GM21423 (cell line): ENCODE measurements at regions not wholly inside any gene's neighbourhood (a gene's known extent, or its start where the extent isn't known, plus 50 kb on each side); places are given as distances from the start of the nearest gene placed in this dataset.

Source experiments
- ATAC-seq: cut with Tn5 transposase; IDR thresholded peaks from one replicate; pipeline ENCODE4 v1.9.1; 2021; ENCODE audit warnings: mild to moderate bottlenecking, moderate library complexity; ENCODE audit not compliant: unreplicated experiment

DNA sequence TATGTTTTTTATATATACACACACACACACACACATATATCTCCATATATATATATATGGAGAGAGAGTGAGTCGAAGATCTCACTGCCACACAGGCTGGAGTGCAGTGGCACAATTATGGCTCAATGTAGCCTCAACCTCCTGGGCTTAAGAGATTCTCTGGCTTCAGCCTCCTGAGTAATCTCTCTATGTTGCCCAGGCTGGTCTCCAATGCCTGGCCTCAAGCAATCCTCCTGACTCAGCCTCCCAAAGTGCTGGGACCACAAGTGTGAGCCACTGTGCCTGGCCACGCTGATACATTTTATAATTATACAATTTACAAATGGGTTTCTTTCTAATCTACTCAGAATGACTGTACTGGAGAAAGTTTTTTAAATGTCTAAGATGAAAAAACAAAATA lies 664.2 kb downstream of the PTPRC start:
- ATAC-seq = no peak

DNA sequence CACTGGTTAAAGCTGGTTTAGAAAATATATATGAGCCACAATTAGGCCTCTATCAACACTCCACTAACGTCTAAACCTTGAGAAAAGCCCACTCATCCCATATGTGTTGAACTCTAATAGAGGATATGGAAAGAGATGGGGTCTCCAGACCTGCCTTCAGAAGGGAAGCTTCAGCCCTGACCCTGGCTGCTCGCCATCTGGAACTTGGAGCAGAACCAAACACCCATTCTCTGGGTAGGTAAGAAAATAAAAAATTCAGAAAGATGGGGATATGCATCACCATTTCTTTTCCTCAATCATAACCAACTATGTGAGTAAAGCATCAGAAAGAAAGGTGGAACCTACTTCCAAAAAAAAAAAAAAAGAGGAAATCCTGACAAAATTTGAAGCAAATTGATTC lies 666.2 kb downstream of the PTPRC start:
- ATAC-seq = no peak

DNA sequence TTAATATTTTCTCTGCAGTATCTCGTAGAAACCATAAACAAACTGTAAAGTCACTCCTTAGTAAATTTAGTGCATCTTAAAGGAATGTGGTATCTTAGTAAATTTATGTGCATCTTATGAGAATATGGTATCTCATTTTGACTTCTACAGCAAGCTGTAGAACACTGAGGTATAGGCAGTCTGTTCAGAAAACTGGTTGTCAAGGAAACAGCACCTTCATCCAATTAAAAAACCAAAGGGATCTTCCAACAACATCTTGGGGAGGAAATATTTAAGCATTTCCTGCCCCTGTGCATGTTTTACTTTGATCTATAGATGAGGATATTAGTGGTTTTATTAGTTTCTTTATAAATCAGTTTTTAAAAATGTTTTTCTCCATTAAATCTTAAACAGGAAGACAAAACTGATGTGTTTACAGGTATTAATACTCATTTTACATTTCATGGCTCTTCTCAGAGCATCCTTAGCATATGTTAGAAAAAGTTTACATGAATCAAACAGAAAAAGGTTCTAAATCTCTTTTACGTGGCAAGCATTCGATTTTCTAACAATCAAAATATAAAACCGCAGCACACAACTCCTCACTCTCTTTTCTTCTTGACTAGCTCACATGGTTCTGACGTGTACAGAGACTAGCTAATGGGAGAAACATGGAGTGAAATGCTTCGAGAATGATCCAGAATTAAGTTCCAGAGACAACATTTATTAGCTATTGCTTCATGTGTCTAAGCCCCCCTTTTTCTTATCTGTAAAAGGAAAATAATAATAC lies 668.8 kb downstream of the PTPRC start:
- ATAC-seq = no peak

DNA sequence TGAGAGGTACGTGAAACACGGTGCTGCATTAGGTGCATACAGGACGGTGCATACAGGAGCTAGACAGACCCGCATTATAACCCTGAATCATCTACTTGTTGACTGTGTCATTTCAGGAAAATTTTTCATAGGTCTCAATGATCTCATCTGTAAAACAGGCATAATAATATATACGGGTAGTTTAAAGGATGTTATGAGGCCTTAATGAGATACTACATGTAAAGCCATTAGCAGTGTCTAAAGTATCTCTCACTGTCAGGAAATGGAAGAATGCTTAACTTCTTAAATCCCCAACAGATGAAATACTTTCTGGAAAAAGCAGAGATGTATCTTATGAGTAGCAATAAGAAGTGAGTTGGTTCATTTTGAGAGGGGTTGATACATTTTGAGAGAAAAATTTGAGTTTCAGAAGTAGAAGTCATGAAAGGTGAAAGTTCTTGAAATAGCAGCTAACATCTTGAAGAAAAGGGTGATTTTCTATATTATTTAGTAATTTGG lies 669.6 kb downstream of the PTPRC start:
- no peak for ATAC-seq

DNA sequence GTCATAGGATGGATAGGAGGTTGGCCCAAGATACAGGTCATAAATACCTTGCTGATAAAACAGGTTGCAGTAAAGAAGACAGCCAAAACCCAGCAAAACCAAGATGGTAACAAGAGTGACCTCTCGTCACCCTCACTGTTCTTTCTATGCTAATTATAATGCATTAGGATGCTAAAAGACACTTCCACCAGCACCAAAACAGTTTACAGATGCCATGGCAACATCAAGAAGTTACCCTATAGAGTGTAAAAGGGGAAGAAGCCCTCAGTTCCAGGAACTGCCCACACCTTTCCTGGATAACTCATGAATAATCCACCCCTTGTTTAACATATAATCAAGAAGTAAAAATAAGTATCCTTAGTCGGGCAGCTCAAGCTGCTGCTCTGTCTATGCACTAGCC lies 671.9 kb downstream of the PTPRC start:
- ATAC-seq = no peak

DNA sequence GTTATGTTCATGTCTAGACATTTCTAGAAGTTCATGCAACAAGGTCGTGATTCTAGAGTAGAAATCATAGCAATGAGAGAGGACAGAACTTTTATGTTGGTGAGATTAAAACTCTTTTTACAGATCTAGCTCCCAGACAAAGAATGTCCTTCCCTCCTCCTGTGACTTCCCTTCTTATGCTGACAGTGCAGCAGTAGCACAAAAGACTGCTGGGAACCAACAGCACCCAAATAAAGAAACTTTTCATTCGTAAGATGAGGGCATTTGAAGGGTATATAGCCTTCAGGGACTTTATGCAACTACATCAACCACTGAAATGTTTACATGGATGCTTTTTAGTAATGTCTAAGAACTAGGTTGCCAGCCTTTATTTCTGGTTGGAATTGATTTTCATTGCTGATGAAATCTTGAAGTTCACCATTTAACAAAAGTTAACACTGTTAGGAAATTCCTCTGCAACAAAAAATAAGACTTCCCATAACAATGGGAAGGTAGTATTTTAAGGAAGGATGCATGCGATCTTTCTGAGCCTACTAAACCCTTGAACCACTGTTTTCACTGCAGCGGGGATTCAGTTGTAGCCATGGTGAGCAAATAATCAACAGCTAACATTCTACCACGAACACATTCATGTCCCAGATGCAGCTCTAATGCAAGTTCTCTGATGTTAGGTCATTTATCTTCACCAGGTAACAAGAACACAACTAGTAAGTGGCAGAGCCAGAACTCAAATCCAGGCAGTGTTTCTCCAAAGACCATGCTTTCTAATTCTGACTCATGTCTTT lies 672.8 kb downstream of the PTPRC start:
- ATAC-seq = no peak

DNA sequence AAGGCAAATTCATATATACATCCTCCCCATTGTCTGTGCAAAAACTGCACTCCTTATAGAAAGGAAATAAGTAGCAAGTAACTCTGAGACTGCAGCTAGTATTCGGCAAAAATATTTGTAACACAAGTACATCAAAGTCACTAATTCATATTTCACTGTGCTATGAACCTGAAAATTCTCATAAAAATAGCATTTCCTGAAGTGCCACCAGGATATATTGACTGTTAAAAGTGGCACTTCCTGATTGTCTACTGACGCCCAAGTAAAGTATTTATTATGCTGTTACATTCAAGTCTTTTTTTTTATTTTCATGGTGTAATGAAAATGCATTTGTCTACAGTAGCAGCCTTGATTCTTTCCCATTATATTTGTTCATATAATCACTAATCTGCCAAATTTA lies 673.8 kb downstream of the PTPRC start:
- ATAC-seq = no peak

DNA sequence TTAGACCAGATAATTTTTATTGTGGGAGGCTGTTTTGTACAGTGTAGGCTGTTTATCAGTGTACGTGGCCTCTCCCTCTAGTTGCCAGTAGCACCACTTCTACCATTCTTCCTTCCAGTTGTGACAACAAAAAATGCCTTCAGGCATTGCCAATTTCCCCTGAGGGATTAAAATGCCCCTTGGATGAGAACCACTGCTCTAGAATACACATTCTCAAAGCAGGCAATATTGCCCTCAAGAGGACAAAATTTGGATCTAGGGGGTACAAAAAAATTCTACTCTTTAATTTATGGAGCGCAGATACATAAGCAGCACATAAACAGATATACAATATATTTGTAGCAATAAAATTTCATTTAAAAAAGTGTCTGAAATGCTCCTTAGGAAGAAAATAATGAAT lies 674.6 kb downstream of the PTPRC start:
- ATAC-seq = no peak

DNA sequence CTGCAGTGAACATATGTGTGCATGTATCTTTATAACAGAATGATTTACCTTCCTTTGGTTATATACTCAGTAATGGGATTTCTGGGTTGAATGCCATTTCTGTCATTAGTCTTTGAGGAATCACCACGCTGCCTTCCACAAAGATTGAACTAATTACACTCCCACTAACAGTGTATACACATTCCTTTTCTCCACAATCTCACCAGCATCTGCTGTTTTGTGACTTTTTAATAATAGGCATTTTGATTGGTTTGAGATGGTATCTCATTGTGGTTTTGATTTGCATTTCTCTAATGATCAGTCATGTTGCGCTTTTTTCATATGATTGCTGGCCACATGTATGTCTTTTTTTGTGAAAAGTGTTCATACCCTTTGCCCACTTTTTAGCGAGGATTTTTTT lies 680.5 kb downstream of the PTPRC start:
- no peak for ATAC-seq

DNA sequence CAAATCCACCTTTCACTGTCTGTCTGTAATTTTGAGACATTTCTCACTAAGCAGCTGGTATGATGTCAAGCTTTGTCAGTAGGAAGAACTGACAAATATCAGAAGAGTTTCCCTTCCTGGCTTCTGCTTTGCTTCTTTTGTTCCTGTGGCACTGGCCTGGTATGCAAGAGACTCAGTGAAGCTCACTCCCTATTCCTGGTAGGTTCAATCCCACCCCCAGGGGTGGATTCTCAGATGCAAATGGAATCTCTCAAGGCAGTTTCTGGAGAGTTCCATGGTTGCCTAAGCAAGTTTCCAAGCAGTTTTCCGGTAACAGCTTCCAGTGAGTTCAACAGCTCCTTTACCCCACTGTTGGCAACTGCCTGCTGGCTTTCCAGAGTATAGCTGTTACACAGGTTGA lies 683.4 kb downstream of the PTPRC start:
- ATAC-seq = no peak

DNA sequence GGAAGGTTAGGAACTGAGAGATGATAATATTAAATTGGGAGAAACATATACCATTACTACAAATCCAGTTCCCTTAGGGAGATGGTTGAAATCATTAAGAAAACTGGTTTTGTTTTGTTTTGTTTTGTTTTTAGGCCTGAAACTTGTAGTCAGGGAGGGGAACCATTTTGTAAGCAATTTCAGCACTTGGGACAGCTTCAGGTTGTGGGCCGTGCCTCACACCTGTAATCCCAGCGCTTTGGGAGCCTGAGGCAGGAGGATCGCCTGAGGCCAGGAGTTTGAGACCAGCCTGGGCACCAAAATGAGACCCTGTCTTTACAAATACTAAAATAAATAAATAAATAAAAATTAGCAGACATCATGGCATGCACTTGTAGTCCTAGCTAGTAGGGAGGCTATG lies 694.3 kb upstream of the NR5A2 start:
- ATAC-seq = no peak

DNA sequence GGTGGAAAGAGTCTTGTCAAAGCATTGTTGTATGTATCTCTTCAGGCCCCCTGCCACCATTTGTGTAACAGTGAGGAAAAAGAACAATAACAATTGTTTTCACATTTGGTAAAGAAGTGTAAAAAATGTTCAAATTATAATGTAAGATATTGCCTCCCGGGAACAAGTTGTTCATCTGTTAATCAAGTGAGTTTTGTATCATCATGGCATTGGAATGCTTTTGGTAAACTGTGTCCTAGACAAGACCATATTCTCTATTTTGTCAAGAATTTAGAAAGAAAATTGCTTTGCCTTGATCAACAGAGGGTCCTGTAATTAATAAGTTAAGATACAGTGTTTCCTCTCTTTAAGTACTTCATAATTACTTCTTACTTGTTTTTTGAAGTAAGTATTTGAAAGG lies 692.0 kb upstream of the NR5A2 start:
- no peak for ATAC-seq

DNA sequence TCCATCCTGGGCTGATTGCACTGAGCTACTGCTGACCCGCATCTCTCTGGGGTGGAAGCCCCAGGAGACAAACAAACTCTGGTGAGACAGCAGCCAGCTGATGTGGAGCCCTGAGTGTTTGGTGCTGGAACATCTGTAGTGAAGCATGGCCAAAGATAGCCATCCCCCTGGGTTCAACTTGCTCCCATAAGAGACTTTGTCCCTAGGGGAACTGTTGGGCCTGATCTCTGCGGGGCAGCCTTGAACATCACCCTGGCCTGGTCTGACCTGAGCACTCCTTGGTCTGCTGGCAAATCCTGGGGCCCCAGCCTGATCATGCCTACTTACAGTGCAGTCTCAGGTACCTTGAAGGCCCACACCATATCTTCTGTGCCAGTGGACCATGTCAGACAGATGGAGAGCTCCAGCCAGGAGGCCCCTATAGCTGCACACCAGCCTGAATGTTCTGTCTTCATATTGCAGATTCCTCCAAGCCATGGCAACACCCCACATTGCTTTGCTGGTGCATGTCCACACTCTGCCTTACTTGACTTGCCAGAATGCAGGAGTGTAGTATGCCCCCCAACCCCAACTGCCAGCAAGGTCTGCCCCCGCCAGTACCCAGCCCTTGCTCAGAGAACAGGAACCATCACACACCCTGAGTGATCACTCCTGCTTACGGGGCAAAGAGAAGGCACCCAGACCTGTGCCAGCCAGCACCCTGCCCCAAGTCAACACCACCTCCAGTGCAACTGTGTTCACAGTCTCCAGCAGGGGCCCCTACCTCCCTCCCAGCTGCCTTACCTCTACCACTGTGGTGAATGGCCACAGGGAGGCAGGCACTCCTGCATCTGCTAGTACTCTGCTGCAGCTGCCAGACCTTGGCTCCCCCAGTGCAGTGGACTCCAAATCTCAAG lies 690.5 kb upstream of the NR5A2 start:
- ATAC-seq = no peak

DNA sequence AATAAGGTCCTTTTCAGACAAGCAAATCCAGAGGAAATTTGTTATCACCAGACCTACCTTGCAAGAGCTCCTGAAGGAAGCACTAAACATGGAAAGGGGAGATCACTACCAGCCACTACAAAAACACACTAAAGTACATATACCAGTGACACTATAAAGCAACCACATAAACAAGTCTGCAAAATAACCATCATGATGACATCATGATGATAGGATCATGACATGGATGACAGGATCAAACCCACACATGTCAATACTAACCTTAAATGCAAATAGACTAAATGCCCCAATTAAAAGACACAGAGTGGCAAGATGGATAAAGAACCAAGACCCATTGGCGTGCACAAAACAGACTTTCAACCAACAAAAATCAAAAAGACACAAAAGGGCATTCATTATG lies 688.8 kb upstream of the NR5A2 start:
- ATAC-seq = no peak

DNA sequence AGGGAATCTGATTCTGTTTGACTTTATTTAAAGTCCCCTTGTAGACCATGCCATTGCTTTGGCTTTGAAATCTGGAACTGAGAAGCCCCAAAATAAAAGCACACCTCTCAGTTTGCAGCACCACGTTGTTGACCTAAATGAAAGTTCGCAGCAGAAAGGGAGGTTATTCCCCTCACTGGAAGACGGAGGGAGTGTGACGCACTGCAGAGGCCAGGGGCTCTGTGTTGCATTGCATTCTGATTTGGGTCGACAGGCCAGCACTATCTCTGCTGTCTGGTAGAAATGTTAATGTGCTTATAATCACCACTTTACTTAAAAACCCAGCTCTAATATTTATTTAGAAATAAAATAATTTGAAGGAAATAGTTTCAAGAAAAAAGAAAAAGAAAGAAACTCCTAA lies 675.2 kb upstream of the NR5A2 start:
- ATAC-seq = no peak

DNA sequence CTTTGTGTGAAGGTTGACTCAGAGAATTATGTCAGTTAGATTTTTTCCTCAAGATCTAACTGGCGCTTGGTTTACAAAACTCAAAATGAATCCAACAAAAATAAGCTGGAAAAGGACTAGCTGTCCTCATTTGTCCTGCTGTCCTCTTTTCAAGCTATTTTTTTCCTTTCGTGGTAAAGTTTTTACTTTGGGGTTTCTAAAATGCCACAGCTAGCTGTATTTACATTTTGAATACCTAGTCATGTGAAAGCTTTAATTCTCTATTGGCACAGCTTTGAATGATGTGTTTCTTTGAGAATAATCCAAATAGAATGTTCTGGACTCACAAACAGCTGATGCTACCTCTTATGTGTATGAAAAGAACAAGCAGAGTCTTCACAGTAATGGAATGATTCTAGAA lies 673.6 kb upstream of the NR5A2 start:
- no peak for ATAC-seq

DNA sequence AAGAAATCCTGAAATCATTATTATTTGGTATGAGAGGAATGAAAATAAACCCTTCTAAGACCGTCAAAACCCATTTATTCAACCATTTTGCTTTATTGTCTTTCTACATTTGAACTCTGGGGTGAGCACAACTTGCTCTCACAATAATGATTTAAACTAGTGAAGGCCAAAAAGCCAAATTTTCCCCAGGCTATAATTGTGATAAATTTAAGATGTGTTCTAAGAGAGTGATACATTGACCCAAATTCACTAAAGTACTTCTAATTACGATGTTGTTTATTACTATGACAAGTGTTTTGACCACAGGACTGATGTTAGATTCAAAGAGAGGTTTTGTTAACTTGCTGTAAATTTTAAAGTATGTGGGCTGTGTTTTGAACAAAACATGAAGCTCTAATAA lies 670.9 kb upstream of the NR5A2 start:
- no peak for ATAC-seq

DNA sequence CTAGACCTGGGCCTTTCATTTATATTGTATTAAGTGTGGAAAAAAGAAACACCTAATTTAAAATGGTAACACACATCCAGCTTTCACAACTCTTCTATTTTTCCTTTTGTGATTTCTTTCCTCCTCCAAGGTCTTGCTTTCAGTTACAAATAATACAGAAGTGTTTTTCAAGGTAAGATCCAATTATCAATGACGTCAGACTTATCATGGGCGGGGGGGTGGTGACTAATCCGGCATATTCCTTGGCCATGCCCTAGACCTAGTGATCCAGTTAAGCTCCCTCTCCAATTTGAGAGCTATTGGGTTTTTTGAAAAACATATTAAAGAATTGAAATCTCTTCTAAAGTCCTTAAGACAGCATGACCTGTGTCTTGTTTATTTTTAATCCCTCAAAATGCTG lies 669.9 kb upstream of the NR5A2 start:
- no peak for ATAC-seq

DNA sequence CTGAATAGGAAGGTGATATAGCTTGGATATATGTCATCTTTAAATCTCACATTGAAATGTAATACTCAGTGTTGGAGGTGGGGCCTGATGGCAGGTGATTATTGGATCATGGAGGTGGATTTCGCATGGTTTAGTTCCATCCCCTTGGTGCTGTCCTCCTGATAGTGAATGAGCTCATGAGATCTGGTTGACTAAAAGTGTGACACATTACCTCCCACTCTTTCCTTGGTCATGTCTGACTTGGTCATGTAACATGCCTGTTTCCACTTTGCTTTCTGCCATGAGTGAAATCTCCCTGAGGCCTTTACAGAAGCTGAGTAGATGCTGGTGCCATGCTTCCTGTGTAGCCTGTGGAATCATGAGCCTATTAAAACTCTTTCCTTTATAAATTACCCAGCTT lies 664.5 kb upstream of the NR5A2 start:
- no peak for ATAC-seq

DNA sequence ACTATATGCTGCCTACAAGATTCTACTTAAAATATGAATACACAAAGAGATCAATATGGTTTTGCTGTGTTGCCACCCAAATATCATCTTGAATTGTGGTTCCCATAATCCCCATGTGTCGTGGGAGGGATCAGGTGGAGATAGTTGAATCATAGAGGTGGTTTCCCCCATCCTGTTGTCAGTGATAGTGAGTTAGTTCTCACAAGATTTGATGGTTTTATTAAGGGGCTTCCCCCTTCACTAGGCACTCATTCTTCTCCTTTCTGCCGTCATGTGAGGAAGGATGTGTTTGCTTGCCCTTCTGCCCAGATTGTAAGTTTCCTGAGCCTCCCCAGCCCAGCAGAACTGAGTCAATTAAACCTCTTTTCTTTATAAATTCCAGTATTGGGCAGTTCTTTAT lies 654.4 kb upstream of the NR5A2 start:
- ATAC-seq = no peak

DNA sequence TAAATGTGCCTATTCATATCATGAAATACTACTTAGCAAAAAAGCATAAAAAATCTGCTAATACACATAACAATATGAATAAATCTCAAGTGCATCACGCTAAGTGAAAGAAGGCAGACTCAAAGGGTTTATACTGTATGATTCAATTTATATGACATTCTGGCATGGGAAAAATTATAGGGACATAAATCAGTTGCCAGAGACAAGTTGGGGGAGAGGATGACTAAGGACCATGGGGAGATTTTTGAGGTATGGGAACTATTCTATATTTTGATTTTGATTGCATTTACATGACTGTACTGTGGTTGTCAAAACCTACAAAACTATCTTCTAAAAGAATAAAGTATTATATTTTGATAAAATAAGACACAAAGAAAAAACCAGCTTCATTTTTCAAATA lies 650.3 kb upstream of the NR5A2 start:
- no peak for ATAC-seq
